ENCODE measurements at regions not wholly inside any gene's neighbourhood (a gene's known extent, or its start where the extent isn't known, plus 50 kb on each side); places are given as distances from the start of the nearest gene placed in this dataset.
A peak's percentile ranks its signal among the peaks of the same experiment; 100 is the strongest.

DNA sequence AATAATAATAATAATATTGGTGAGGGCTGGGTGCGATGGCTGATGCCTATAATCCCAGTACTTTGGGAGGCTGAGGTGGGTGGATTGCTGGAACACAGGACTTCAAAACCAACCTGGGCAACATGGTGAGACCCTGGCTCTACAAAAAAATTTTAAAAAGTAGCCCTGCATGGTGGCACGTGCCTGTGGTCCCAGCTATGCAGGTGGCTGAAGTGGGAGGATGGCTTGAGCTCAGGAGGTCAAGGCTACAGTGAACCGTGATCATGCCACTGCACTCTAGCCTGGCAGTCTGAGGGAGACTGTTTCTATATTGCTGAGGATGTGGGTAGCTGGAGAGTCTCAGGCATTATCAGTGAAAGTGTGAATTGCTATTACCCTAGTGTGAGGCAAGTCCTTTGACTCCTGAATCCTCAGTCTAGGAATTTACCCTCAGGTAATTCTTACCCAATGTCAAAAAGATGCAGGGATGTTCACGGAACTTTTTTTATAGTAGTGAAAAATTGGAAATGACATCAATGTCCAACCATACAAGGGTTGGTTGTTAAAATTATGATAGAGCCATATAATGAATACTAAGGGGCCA, 61.8 kb upstream of the RPL11 start:
- Histone ChIP-seq H3K9me2 (ENCODE audit: insufficient read depth, low read length) (no peaks in the 10 kb centered on the region), H3K36me3 (ENCODE audit: insufficient read depth, low read length) (peaks cover 7% of the 10 kb centered on the region), H3K4me3 (ENCODE audit: low read depth, low read length, poor library complexity, severe bottlenecking) (peak overlapping the region; percentile 26), H3K4me1 (ENCODE audit: insufficient read depth, low read length, poor library complexity, severe bottlenecking) (peaks cover 93% of the 10 kb centered on the region), H2AFZ (ENCODE audit: low read length) (no peak overlapping the region), H3K9me3 (ENCODE audit: low read length) (no peaks in the 10 kb centered on the region), H4K20me1 (ENCODE audit: insufficient read depth, low read length) (no peaks in the 10 kb centered on the region), H3K79me2 (ENCODE audit: insufficient read depth, low read depth, low read length) (peaks cover 25% of the 10 kb centered on the region; the same call in 1 of the 2 replicates), H3K27ac (ENCODE audit: low read depth, low read length, poor library complexity, severe bottlenecking) (peak overlapping the region; percentile 99), H3K4me2 (ENCODE audit: low read length) (peak overlapping the region; percentile 60)
- no peak for DNase-seq (ENCODE audit: low spot score)
- POLR2A ChIA-PET: interaction anchor here (0.7 to 3.8 kb wide), 13 partner anchors 10 to 101 kb away, joined by 3 to 37 read pairs (median 4); partner anchors contain the start of gene E2F2
- intact Hi-C loops (cut with micrococcal nuclease; ENCODE audit: unreplicated experiment): no loop called here
- CTCF ChIA-PET (ENCODE audit: unreplicated experiment): interaction anchor here (0.9 to 1.4 kb wide), 2 partner anchors 9 to 53 kb away, joined by 4 to 9 read pairs; no protein-coding TSS in a partner anchor
- TF ChIP-seq, protein P1, sequence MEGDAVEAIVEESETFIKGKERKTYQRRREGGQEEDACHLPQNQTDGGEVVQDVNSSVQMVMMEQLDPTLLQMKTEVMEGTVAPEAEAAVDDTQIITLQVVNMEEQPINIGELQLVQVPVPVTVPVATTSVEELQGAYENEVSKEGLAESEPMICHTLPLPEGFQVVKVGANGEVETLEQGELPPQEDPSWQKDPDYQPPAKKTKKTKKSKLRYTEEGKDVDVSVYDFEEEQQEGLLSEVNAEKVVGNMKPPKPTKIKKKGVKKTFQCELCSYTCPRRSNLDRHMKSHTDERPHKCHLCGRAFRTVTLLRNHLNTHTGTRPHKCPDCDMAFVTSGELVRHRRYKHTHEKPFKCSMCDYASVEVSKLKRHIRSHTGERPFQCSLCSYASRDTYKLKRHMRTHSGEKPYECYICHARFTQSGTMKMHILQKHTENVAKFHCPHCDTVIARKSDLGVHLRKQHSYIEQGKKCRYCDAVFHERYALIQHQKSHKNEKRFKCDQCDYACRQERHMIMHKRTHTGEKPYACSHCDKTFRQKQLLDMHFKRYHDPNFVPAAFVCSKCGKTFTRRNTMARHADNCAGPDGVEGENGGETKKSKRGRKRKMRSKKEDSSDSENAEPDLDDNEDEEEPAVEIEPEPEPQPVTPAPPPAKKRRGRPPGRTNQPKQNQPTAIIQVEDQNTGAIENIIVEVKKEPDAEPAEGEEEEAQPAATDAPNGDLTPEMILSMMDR (conservative IDR thresholded peaks at IDR 0.05; ENCODE audit: low read length): no peak
- no peak for TF ChIP-seq EZH2phosphoT487 (IDR thresholded peaks at IDR 0.05; ENCODE audit: borderline replicate concordance, low read depth, low read length)
- TSS peak; percentile 40 for BruUV-seq (replicated peaks)

DNA sequence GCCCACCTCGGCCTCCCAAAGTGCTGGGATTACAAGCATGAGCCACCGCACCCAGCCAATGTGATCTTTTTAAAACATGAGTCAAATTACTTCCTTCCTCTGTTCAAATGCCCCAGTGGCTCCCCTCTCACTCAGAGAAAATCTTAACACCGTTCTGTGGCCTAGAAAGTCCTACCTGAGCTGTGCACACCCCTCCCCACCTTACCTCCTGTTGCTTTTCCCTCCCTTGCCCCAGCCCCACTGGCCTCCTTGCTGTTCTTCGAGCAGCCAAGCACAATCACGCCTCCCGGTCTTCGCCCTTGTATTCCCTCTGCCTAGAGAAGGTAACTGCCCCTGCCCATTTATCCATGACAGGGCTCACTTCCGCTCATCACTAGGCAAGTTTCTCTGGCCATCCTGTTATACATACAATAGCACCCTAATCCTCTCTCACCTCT, 62.6 kb upstream of the RPL11 start:
- Histone ChIP-seq H3K79me2 (ENCODE audit: insufficient read depth, low read depth, low read length) (peaks cover 25% of the 10 kb centered on the region; the same call in 1 of the 2 replicates), H3K4me3 (ENCODE audit: low read depth, low read length, poor library complexity, severe bottlenecking) (peak overlapping the region; percentile 54), H2AFZ (ENCODE audit: low read length) (no peak overlapping the region), H3K36me3 (ENCODE audit: insufficient read depth, low read length) (peaks cover 7% of the 10 kb centered on the region), H3K9me2 (ENCODE audit: insufficient read depth, low read length) (no peaks in the 10 kb centered on the region), H3K27ac (ENCODE audit: low read depth, low read length, poor library complexity, severe bottlenecking) (peak overlapping the region; percentile 99), H3K4me1 (ENCODE audit: insufficient read depth, low read length, poor library complexity, severe bottlenecking) (peaks cover 93% of the 10 kb centered on the region), H4K20me1 (ENCODE audit: insufficient read depth, low read length) (no peaks in the 10 kb centered on the region), H3K4me2 (ENCODE audit: low read length) (peak overlapping the region; percentile 60), H3K9me3 (ENCODE audit: low read length) (no peaks in the 10 kb centered on the region)
- TF ChIP-seq, protein P1 (conservative IDR thresholded peaks at IDR 0.05; ENCODE audit: low read length): no peak
- no peak for TF ChIP-seq EZH2phosphoT487 (IDR thresholded peaks at IDR 0.05; ENCODE audit: borderline replicate concordance, low read depth, low read length)
- CTCF ChIA-PET (ENCODE audit: unreplicated experiment): interaction anchor here (0.5 to 1.1 kb wide), 2 partner anchors 17 kb away, joined by 3 to 7 read pairs; no protein-coding TSS in a partner anchor
- peak; percentile 78 for DNase-seq (ENCODE audit: low spot score)
- BruUV-seq (replicated peaks): no TSS peak
- intact Hi-C loops (cut with micrococcal nuclease; ENCODE audit: unreplicated experiment): no loop called here
- POLR2A ChIA-PET: interaction anchor here (0.9 to 3.8 kb wide), 7 partner anchors 9 to 100 kb away, joined by 3 to 37 read pairs (median 4); partner anchors contain the start of gene E2F2

All from OCI-LY7 (cell line).